GM13977 (cell line): ENCODE measurements at regions not wholly inside any gene's neighbourhood (a gene's known extent, or its start where the extent isn't known, plus 50 kb on each side); places are given as distances from the start of the nearest gene placed in this dataset.
"Not testable (repeated sequence)": the region's sequence is repeated elsewhere in the genome, so short reads cannot be mapped to it uniquely, and the experiment has no call there.

Source experiments
- DNase-seq: peaks from one replicate; pipeline ENCODE4 v3.0.0; 2012; ENCODE audit warnings: low spot score
- in situ Hi-C: fragments of 300-500 bp; cut with MboI; formaldehyde crosslinking; loops from one replicate; pipeline ENCODE4 v1.12.0; 2022; ENCODE audit warnings: low sequenced_read_pairs, low pct_unique_long_range_greater_than_20kb, mixed read lengths, inconsistent platforms; ENCODE audit not compliant: unreplicated experiment
- TF ChIP-seq, protein P1 (sequence below): IDR thresholded peaks from 2 replicates; pipeline ENCODE4 v1.5.1; 2012; ENCODE audit warnings: mild to moderate bottlenecking, control low read depth; ENCODE audit not compliant: insufficient read depth; ENCODE audit errors: extremely low read depth, missing control alignments

DNA sequence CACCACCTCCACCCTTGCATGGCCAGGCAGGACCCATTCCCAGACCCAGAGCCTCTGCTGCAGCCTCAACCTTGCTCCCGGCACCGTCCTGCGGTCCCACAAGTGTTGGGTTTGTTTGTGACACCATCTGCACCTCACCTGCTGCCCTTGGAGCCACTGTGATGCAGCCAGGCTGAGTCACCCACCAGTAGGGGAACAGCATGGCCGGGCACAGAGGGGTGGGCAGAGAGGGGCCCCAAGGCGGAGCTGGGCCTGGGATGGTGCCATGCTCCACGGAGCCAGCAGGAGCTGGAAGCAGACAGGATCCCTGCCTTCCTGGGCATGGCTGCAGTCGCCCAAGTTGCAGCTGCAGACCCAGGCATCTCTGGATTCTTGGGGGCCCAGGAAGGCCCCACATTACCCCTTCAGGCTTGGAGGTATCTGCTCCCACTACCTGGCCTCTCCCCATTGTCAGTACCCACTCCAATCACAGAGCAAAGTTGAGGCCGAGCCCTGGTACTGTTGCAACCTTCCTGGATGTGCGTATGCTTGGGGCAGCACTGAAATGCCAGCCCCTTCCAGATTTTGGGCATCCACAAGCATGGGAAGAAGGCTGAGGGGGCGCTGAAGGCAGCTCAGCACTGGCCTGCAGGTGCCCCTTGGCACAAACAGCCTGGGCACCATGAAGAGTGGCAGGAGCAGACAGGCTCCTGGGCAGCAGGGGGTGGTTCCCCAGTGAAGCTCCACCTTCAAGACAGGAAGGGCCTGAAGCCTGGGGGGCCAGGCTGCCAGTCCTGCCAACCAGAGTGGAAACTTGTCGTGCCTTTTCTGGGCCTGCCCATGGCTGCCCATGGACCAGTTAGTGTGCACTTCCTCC is 172.8 kb downstream of the MATN1 start:
- no peak for DNase-seq
- TF ChIP-seq, protein P1, sequence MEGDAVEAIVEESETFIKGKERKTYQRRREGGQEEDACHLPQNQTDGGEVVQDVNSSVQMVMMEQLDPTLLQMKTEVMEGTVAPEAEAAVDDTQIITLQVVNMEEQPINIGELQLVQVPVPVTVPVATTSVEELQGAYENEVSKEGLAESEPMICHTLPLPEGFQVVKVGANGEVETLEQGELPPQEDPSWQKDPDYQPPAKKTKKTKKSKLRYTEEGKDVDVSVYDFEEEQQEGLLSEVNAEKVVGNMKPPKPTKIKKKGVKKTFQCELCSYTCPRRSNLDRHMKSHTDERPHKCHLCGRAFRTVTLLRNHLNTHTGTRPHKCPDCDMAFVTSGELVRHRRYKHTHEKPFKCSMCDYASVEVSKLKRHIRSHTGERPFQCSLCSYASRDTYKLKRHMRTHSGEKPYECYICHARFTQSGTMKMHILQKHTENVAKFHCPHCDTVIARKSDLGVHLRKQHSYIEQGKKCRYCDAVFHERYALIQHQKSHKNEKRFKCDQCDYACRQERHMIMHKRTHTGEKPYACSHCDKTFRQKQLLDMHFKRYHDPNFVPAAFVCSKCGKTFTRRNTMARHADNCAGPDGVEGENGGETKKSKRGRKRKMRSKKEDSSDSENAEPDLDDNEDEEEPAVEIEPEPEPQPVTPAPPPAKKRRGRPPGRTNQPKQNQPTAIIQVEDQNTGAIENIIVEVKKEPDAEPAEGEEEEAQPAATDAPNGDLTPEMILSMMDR, result no peak
- in situ Hi-C loops, result no loop called here

DNA sequence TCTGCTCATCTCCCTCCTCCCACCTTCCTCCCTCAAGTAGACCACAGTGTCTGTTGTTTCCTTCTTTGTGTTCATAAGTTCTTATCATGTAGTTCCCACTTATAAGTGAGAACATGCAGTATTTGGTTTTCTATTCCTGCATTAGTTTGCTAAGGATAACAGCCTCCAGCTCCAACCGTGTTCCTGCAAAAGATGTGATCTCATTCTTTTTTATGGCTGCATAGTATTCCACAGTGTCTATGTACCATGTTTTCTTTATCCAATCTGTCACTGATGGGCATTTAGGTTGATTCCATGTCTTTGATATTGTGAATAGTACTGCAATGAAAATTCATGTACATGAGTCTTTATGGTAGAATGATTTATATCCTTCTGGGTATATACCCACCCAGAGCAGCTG is 173.5 kb downstream of the MATN1 start:
- in situ Hi-C loops, DNase-seq: not testable (repeated sequence)

GRCh38 chr1:30548294-30548693 is 175.1 kb downstream of the MATN1 start:
- in situ Hi-C loops, result no loop called here
- TF ChIP-seq, protein P1, result no peak
- DNase-seq, result no peak

DNA sequence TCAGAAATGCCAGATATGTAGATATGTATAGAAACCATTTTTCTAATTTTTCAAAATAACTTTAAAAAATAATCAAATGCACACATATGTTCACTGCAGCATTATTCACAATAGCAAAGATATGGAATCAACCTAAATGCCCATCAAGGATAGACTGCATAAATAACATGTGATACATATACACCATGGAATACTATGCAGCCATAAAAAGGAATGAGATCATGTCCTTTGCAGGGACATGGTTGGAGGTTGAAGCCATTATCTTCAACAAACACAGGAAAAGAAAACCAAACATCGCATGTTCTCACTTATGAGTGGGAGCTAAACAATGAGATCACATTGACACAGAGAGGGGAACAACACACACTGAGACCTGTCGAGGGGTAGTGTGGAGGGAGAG is 176.1 kb downstream of the MATN1 start:
- in situ Hi-C loops, result not testable (repeated sequence)

DNA sequence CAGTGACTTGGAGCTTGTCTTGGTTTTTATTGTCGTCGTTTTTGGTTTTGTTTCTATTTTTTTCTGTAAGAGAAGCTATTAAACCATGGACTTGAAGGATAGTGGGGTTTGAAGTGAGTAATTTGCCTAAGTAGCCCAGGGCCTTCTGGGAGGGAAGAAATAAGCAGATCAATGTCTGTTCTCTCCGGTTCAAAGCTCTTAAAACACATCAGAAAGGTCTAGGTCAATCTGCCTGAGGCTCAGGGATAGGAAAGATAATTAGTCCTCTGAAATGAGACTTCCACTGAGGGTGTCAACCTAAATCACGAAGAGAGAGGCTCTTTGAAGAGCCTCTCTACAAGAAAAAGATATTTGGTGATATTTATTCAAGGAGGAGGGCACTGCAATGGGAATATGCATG is 178.0 kb downstream of the MATN1 start:
- in situ Hi-C loops, result no loop called here
- TF ChIP-seq, protein P1, result no peak
- no peak for DNase-seq

More for the DNA sequence above, 176.1 kb downstream of the MATN1 start:
- not testable (repeated sequence) for DNase-seq

DNA sequence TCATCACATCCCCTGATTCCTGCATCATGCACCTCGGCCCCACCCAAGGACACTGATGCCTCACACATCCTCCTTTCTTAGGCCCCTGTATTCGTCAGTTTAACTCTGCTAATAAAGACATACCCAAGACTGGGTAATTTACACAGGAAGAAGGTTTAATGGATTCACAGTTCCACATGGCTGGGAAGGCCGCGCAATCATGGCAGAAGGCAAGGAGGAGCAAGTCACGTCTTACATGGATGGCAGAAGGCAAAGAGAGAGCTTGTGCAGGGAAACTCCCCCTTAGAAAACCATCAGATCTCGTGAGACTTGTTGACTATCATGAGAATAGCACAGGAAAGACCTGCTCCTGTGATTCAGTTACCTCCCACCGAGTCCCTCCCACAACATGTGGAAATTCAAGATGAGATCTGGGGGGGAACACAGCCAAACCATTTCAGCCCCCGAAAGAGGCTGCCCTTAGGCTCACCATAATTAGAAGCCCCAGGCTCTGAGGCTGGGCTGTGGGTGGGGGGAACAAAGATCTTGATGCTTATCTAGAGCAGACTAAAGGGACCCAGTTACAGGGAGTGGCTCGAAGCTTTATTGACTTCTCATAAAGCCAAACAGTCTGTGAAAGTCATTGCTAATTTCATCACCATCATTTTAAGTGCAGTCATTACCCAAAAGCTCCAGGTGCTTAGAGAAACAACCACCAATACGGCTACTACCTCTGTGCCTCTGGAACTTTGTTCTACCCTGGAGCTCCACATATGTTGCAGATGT is 181.5 kb downstream of the MATN1 start:
- no peak for DNase-seq
- TF ChIP-seq, protein P1, result no peak
- in situ Hi-C loops, result no loop called here

DNA sequence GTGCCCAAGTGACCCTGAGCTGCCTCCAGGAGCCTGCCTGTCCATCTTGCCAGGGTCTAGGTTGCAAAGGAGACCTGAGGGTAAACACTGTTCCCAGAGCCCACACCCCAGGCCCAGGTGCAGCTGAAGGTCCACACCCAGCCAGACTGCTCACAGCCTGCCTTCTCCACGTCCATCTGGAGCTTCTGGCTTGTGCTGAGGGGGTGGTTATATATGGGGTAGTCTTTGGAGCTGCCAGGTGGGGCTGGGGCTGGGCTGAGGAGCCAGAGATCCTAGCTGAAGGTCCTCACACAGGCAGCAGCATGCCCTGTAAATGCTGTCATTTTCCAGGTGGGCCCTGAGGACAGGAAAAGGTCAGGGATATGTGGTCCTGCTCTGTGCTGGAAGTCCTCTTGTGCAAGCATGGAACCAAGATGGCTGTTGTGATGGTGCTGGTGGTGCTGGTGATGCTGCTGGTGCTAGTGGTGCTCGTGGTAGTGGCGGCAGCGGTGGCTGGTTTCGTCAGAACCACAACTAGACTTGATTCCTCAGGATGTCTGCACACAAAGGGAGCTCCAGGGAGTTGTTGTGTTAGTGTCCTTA is 182.7 kb downstream of the MATN1 start:
- in situ Hi-C loops, result no loop called here
- no peak for DNase-seq
- TF ChIP-seq, protein P1, result no peak
